NCI-H524 treated with DMSO at 0.1 percent for 48 hours (cell line): ENCODE measurements at regions not wholly inside any gene's neighbourhood (a gene's known extent, or its start where the extent isn't known, plus 50 kb on each side); places are given as distances from the start of the nearest gene placed in this dataset.
"Not testable (repeated sequence)": the region's sequence is repeated elsewhere in the genome, so short reads cannot be mapped to it uniquely, and the experiment has no call there.

Source experiments
- DNase-seq: peaks from one replicate; lab custom pipeline; 2025; lab: John Stamatoyannopoulos, UW

DNA sequence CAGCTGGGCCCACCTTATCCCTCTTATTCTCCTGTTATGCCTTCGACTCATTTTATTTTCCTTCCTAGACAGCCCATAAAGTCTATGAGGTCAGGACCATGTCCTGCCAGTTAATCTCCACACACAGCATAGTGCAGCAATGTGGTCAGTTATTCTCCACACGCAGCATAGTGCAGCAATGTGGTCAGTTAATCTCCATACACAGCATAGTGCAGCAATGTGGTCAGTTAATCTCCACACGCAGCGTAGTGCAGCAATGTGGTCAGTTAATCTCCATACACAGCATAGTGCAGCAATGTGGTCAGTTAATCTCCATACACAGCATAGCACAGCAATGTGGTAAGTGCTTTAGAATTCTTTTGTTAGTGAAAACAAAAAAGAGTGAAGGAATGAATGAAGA, 77.8 kb downstream of the TEX36 start:
- DNase-seq: no peak

DNA sequence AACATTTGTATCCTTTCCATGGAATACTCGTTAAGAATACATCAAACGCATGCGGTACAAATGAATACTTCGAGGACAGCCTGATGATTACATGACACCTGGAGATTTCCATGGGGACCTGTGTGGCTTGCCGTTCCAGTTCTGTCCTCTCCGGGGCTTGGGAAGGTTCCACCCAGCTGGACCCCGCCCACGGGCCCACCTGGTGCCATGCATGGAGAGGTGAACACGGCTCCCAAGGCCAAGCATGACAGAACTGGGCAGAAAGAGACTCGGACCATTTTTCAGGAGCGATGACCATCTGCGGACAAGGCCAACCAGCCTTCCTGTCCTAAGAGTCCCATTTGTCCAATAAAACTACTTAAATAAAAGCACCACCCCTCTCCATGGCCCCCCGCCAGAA, 80.1 kb downstream of the TEX36 start:
- DNase-seq: no peak

DNA sequence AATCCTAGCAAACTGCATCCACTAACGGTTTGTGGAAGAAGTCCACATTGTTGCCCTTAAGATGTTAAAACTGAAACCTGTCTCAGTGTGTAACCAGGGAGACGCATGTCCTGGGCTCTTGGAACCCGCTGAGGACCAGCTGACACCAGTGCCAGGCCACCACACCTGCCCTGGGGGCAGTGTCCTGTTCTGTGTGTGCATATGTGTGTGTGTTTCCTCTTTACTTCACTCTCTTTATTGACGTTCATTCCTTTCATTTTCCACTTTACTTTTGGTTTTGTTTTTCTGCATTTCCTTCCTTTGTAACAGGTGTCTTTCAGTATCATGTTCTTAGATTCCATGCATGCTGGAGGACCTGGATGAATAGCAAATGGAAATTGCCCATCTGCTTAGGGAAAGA, 83.8 kb downstream of the TEX36 start:
- DNase-seq: no peak

DNA sequence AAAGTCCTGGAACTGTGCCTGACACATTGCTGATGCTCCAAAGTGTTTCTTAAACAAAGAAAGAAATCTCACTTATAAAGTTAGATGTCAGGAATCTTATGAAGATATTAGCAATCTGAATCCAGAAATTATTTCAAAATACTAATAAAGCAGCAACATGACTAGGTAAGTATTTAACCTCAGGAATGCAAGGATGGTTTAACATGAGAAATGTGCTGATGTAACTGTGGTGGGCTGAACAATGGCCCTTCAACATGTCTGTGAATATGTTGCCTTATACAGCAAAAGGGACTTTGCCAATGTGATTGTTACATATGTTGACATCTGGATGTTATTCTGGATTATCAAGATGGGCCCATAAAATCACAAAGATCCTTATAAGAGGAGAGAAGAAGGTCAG, 87.1 kb downstream of the TEX36 start:
- no peak for DNase-seq

DNA sequence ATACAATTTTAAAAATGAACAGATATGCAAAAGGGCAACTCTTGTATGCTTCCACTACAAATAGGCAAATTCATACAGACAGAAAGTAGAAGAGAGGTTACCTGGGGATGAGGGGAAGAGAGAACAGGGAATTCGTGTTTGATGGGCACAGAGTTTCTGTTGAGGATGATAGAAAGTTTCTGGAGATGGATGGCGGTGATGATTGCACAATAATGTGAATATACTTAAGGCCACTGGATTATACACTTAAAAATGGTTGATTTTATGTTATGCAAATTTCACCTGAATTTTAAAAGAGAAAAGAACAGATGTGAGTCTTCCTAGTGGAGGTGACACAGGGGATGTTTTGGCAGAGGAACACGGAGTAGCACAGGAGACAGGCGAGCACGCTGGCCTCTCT, 89.3 kb downstream of the TEX36 start:
- no peak for DNase-seq

DNA sequence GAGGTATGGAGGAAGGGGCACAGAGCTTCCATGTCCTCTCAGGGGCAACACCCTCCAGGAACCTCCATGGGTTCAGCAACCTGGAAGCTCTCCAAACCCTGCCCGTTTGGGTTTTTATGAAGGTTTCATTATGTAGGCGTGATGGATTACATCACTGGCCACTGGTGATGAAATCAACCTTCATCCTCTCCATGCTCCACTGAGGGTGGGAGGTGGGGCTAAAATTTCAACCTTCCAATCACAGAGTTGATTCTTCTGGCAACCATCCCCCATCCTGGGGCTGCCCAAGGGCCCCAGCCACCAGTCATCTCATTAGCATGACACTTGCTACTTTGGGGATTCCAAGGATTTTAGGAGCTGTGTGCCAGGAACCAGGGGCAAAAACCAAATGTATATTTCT, 90.1 kb downstream of the TEX36 start:
- no peak for DNase-seq

DNA sequence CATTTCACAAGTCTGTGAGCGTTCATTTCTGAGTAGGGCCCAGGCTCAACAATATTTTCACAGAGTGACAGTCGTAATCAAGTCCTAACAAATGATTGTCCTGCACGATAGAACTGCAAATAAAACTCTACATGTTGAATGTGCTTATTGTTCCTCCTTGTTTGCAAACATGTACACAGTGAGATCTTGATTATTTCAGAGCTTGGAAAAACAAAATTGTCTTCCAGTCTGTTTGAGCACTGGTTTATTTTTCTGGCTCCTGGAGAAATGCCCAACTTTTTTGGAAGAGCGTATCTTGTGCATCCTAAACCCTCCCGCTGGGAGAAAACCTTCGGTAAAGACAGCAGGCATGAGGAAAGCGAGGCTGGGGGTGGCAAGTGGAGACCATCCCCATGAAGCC, 91.1 kb downstream of the TEX36 start:
- no peak for DNase-seq

DNA sequence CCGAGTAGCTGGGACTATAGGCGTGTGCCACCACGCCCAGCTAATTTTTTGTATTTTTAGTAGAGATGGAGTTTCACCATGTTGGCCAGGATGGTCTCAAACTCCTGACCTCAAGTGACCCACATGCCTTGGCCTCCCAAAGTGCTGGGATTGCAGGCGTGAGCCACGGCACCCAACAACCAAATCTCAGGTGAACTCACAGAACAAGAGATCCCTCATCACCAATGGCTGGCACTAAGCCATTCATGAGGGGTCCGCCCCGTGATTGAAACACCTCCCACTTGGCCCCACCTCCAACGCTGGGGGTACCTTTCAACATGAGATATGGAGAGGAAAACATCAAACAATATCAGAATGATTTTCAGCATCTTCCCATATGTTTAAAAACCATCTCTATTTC, 94.2 kb downstream of the TEX36 start:
- DNase-seq: not testable (repeated sequence)

DNA sequence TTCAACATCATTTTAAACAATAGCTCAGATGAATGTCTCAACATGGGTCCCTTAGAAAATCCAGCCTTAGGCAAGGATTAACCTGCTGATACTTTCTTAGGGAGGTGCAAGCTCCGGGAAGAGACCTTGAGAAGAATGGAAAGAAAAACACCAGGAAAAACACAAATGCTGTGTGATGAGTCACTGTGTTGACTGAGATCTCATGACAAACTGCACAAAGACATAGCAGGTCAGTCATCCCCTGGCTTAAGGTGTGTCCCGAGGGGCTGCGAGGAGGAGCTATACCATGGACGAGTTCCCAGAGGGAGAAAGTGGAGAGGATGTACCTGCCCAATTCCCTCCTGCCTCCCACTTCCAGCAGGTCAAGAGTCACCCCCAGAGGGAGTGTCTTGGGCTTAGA, 98.0 kb downstream of the TEX36 start:
- no peak for DNase-seq

DNA sequence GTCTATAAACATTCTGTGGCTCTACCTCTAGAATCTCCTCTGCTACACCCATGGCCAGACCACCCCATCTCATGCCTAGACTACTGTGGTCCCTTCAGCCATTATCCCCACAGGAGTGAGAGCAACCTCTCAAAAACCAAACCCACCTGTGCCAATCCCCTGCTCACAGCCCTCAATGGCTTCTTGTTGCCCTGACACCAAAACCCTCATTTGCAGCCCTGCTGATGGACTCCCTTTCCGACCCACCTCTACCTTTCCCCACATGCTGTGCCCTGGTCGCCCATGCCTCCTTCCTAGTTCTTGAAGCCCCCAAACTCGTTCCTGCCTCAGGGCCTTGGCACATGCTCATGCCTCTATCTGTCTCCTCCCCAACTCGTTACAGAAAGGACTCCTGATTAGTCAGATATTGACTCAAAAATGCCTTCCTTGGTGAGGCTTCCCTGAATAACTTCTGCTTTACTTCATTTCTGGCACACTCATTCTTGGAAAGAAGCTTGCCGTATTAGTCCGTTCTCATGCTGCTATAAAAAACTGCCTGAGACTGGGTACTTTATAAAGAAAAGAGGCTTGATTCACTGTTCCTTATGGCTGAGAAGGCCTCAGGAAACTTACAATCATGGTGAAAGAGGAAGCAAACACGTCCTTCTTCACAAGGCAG, 104.2 kb downstream of the TEX36 start:
- no peak for DNase-seq

DNA sequence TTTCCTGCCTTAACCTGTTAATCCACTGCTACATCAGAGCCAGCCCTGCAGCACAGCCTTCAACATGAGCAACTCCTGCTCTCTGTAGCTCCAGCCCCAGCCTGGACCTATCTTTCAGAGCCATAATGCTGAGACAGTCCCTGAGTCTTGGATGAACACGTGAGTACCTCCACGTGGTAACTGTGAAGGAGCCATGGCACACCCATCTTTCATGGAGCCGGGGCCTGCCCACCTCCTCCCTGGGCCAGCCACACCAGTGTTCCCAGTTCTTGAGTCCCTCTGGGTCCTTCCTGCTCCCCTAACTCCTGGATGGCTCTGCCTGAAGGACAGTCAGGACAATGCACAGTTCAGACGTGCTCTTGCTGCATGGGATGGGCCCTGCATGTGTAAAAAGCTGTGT, 107.1 kb downstream of the TEX36 start:
- DNase-seq: no peak

DNA sequence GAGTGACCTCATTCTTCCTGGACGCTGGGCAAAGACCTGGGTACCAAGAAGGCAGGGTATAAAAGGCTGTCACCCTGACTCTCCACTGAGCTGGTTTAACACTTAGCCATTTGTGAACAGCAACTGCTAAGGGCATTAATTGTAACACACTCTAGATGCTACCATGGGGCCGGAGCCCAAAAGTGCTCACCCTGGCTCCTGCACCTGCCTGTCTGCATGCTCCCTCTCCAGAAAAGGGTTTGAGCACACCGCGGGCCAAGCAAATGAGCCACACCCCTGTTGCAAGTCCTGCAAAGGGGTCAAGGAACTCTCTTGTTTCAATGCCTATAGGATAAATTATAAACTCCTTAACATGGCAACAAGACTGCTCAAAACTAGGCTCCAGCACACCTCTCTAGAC, 114.8 kb downstream of the TEX36 start:
- DNase-seq: no peak

DNA sequence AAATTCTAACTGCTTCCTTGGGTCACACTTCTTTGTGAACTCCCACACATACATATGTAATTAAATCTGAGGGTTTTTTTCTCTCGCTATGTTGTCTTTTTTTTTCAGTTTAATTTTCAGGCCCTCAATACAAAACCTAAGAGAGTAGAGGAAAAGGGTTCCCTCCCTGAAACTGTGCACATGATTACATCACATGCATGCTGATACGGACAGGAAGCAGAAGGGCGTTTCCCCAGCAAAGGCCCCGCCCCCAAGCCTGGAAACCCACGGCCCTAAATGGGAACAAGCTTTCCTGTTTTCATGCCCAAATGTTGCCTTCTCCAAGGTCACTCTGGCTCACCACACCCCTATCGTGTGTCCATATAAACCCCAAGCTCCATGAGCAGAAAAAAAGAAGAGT, 115.4 kb downstream of the TEX36 start:
- DNase-seq: no peak

DNA sequence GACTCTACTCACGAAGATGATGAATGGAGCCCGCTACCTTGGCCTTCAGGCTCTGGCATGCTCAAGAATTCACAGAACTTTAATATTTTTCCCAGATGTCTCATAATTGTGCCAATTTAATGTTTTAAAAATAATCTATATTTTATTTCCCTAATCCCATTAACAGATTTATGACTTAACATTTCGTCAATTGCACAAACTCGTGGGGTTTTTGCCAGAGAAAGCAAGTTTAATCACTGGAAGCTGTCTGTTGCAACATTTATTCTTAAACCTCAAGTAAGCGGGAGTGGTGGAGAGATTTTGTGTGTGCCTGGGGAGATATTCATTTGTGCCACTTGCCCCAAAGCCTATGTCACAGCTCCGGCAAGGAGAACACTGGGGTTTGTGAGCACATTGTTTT, 117.9 kb downstream of the TEX36 start:
- no peak for DNase-seq

DNA sequence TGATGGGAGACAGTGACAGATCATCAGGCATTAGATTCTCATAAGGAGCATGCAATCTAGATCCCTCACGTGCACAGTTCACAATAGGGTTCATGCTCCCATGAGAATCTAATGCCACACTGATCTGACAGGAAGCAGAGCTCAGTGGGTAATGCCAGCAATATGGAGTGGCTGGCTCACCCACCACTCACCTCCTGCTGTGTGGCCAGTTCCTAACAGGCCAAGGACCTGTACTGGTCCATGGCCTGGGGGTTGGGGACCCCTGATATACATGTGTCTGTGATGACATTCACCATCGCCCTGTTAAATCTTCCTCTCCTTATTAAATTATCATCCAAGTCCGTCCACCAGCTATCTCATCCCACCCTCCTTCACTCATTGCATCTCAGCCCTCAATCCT, 118.4 kb downstream of the TEX36 start:
- DNase-seq: no peak

DNA sequence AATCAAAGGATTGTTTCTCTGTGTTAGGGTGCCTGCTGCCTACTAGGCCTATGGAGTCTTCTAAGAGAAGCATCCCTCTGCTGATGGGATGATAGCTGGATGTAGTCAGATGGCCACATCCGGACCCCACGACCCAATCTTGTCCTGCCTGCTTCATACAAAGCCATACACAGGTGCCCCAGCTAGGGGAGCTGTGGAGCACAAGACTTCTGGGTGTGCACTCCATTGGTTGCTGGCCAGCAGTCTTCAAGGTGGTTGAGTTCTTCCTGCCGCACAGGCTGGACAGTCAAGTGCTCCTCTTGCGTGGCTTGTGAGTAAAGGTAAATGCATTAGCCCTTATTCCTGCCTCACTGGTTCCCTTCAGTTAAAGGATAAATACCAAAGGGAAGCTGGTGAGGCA, 120.2 kb downstream of the TEX36 start:
- DNase-seq: no peak

DNA sequence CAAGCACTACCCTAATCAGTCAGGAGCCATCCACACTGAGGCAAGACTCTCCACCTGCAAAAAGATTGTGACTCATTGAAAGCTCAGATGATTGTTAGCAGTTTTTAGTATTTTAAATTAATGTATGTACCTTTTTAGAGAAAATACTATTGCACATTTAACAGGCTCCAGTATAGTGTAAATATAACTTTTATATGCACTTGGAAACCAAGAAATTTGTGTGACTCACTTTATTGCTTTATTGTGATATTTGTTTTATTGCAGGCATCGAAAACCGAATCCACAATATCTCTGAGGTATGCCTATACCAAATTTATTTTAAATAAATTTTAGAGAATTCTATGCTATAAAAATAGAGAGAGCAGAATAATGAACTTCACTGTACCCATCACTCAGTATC, 122.0 kb downstream of the TEX36 start:
- no peak for DNase-seq

DNA sequence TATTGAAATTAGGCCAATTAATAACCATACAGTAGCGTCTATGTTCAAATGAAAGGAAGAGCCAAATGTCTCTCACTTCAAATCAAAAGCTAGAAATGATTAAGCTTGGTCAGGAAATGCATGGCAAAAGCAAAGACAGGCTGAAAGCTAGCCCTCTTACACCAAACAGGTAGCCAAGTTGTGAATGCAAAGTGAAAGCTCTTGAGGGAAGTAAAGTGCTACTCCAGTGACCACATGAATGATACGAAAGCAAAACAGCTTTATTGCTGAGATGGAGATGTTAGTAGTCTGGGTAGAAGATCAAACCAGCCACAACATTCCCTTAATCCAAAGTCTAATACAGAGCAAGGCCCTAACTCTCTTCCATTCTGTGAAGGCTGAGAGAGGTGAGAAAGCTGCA, 123.8 kb downstream of the TEX36 start:
- no peak for DNase-seq

DNA sequence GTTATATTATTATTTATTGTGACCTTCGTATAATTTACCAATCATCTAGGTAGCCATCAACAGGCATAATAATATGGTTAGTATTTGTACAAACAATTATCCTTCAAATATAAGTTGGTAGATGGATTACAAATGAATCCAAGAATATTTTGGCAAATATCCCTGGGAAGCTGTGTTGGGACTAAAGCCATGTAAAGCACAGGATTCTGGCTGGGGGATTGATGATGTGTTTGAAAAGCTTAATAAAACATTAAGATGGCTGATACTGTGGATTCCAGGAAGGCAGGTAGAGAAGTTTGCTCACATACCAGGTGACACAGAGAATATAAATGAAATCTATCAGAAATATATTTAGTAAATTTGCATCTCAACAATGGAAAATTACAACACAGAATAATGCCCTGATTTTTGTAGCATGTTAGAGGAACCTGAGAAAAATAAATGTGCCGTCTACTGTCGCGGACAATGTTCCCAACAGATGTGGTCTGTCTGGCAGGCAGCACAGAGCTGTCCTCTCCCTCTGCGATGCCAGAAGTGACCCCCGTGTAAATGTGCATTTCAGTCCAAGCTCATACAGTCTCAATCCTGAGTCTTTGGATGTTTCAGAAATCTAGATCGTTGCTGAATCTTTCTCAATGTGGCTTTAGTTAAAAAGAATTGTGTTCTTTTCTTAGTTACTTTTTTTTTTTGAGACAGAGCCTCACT, 125.0 kb downstream of the TEX36 start:
- no peak for DNase-seq

DNA sequence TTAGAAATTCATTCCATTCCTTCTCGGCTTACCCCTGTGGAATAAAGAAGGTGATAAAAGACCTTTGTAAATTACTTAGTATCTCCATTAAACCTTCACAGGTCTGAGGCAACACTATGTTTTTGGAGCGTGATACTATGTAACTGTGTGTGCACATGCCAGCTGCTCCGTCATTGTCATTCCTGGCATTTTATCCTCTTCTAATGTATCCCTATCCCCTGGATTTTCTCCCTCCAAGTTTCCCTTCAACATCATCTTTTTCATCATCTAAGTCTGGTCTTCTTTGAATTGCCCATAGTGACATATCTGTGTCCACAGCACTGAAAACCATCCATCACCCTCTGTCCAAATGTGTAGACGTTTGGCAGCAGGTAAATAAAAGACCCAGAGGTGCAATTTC, 125.7 kb downstream of the TEX36 start:
- no peak for DNase-seq

DNA sequence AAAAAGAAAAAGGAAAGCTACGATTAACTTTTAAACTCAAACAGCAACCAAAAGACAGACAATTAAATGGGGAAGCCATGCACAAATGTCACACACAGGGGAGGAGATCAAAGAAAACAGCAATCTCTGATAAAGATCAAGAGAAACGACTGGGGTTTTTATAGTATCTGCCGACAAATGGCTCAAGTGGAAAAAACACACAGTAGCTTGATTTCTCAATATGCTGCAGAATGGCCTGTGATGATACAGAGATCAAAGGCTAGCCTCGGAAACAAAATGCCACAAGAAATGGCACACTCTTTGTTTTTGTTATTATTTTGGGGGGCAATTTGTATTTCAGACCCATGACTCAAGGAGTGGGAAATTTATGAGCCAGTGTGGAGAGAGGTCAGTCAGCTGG, 126.1 kb downstream of the TEX36 start:
- DNase-seq: no peak

DNA sequence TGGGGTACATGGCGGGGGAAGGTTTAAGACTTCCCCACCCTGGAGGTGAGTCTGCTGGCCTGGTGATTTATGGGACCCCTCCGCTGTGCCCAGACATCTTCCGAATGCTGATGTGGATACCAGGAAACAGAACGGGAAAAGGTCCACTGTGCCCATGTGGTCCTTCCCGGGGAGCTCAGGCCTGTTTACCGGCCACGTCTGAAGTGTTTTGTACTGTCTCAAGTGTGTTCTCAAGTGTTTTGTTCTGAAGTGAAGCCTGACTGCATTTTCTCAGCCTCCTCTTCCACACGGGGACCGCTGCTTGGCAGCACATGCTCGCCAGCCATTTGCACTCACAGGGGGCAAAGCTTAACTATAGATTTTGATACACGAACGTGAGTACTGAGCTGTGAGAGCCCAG, 127.2 kb downstream of the TEX36 start:
- DNase-seq: no peak

DNA sequence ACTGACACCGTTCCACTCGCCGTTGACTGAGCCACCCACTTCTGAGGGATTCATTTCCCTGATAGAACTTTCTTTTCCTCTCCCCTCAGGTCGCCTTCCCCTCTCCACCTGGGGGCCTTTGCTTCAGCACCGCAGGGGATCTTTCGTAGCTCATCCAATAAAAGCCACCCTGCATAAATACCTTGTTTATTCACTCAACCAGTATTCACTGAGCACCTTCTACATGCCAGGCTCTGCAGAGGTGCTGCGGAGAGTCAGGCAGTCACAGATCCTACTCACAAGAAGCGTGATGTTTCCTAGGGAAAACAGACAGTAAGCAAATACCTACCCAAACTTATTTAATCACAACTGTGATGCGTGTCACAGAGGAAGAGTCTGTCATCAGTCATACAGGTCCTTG, 127.7 kb downstream of the TEX36 start:
- DNase-seq: no peak

DNA sequence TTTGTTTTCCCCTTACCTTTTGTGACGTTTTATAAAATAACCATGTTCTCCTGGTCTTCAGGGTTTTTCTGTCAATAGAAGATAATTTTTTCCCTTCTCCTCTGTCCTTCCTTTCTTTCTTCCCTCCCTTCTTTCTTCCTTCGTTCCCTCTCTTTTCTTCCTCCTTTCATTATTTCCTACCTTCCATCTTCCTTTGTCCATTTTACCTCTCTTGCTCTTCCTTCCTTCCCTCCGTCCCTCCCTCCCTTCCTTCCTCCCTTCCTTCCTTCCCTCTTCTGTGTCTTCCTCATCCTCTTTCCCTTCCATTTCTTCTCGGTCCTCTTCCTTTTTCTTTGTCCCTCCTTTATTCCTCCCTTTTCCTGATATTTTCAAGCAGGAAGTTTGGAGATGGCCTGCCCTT, 128.2 kb downstream of the TEX36 start:
- DNase-seq: no peak
